HG03354 (cell line): ENCODE measurements at regions not wholly inside any gene's neighbourhood (a gene's known extent, or its start where the extent isn't known, plus 50 kb on each side); places are given as distances from the start of the nearest gene placed in this dataset.

Experiments
- ATAC-seq: cut with Tn5 transposase; IDR thresholded peaks from one replicate; pipeline ENCODE4 v1.9.1; 2021; ENCODE audit warnings: mild to moderate bottlenecking; ENCODE audit not compliant: unreplicated experiment, poor library complexity, severe bottlenecking

- no peak for ATAC-seq
Observed at GRCh38 chr4:60034361-60034760, 1165.8 kb upstream of the ADGRL3 start.

GRCh38 chr4:60039908-60040307 lies 1160.2 kb upstream of the ADGRL3 start:
- no peak for ATAC-seq

GRCh38 chr4:60042231-60042652 lies 1157.9 kb upstream of the ADGRL3 start:
- no peak for ATAC-seq

GRCh38 chr4:60042941-60043340 lies 1157.2 kb upstream of the ADGRL3 start:
- ATAC-seq, result no peak

GRCh38 chr4:60078984-60079383 lies 1121.1 kb upstream of the ADGRL3 start:
- ATAC-seq, result no peak

GRCh38 chr4:60081839-60082238 lies 1118.3 kb upstream of the ADGRL3 start:
- ATAC-seq, result no peak

- ATAC-seq, result no peak
Observed at GRCh38 chr4:60088807-60089486, 1111.2 kb upstream of the ADGRL3 start.

GRCh38 chr4:60089546-60090273 lies 1110.4 kb upstream of the ADGRL3 start:
- ATAC-seq, result no peak

GRCh38 chr4:60096676-60097075 lies 1103.5 kb upstream of the ADGRL3 start:
- ATAC-seq, result no peak

GRCh38 chr4:60116592-60116991 lies 1083.5 kb upstream of the ADGRL3 start:
- no peak for ATAC-seq

GRCh38 chr4:60117726-60118323 lies 1082.3 kb upstream of the ADGRL3 start:
- no peak for ATAC-seq

GRCh38 chr4:60122820-60123219 lies 1077.3 kb upstream of the ADGRL3 start:
- no peak for ATAC-seq

GRCh38 chr4:60128888-60129287 lies 1071.2 kb upstream of the ADGRL3 start:
- no peak for ATAC-seq

GRCh38 chr4:60129740-60130139 lies 1070.4 kb upstream of the ADGRL3 start:
- ATAC-seq, result no peak

- no peak for ATAC-seq
Observed at GRCh38 chr4:60133375-60133774, 1066.8 kb upstream of the ADGRL3 start.

- ATAC-seq, result no peak
Observed at GRCh38 chr4:60134099-60134498, 1066.0 kb upstream of the ADGRL3 start.

GRCh38 chr4:60155088-60155487 lies 1045.0 kb upstream of the ADGRL3 start:
- no peak for ATAC-seq

- ATAC-seq, result no peak
Observed at GRCh38 chr4:60173103-60173502, 1027.0 kb upstream of the ADGRL3 start.

- ATAC-seq, result no peak
Observed at GRCh38 chr4:60173718-60174117, 1026.4 kb upstream of the ADGRL3 start.

GRCh38 chr4:60175241-60175640 lies 1024.9 kb upstream of the ADGRL3 start:
- no peak for ATAC-seq

- no peak for ATAC-seq
Observed at GRCh38 chr4:60187428-60187827, 1012.7 kb upstream of the ADGRL3 start.
